ENCODE measurements at regions not wholly inside any gene's neighbourhood (a gene's known extent, or its start where the extent isn't known, plus 50 kb on each side); places are given as distances from the start of the nearest gene placed in this dataset.

GRCh38 chrX:9091258-9091657 lies 57.3 kb upstream of the FAM9B start:
- no peak overlapping the region for H3K27ac ChIP-seq (ENCODE audit: low read depth, low read length, poor library complexity, severe bottlenecking)
- no peaks in the 10 kb centered on the region for H3K79me2 ChIP-seq (ENCODE audit: insufficient read depth, low read length)
- no peaks in the 10 kb centered on the region for H4K20me1 ChIP-seq (ENCODE audit: insufficient read depth, low read length)
- H3K4me1 ChIP-seq (ENCODE audit: insufficient read depth, low read length, severe bottlenecking): peaks cover 26% of the 10 kb centered on the region
- H3K9ac ChIP-seq (ENCODE audit: low read length): no peak overlapping the region
- no peak overlapping the region for H3K4me3 ChIP-seq (ENCODE audit: low read depth, low read length, poor library complexity, severe bottlenecking)
- H3K27me3 ChIP-seq (ENCODE audit: insufficient read depth, low read length): no peaks in the 10 kb centered on the region
- H3K36me3 ChIP-seq (ENCODE audit: insufficient read depth, low read length): no peaks in the 10 kb centered on the region
- TF ChIP-seq CTCF (IDR thresholded peaks at IDR 0.05; ENCODE audit: low read length) (no peak), EZH2 (IDR thresholded peaks at IDR 0.05; ENCODE audit: borderline replicate concordance, low read length) (no peak)
- H3K9me2 ChIP-seq (ENCODE audit: low read depth, low read length): no peaks in the 10 kb centered on the region
- no peaks in the 10 kb centered on the region for H3K9me3 ChIP-seq (ENCODE audit: low read length)
- no peak overlapping the region for H2AFZ ChIP-seq (ENCODE audit: low read length)
- no peak overlapping the region for H3K4me2 ChIP-seq (ENCODE audit: low read length)
- no peaks in the 10 kb centered on the region for H3F3A ChIP-seq (ENCODE audit: insufficient read depth, low read length)

GRCh38 chrX:9102956-9103355 lies 69.0 kb upstream of the FAM9B start:
- Histone ChIP-seq H3K4me3 (ENCODE audit: low read depth, low read length, poor library complexity, severe bottlenecking) (no peak overlapping the region), H3K36me3 (ENCODE audit: insufficient read depth, low read length) (no peaks in the 10 kb centered on the region; the same call in 1 of the 2 replicates), H3K27ac (ENCODE audit: low read depth, low read length, poor library complexity, severe bottlenecking) (no peak overlapping the region), H3K4me1 (ENCODE audit: insufficient read depth, low read length, severe bottlenecking) (peaks cover 39% of the 10 kb centered on the region), H3K79me2 (ENCODE audit: insufficient read depth, low read length) (no peaks in the 10 kb centered on the region), H3K4me2 (ENCODE audit: low read length) (no peak overlapping the region), H3K9ac (ENCODE audit: low read length) (no peak overlapping the region), H3F3A (ENCODE audit: insufficient read depth, low read length) (no peaks in the 10 kb centered on the region), H2AFZ (ENCODE audit: low read length) (no peak overlapping the region), H3K9me3 (ENCODE audit: low read length) (no peaks in the 10 kb centered on the region), H3K9me2 (ENCODE audit: low read depth, low read length) (no peaks in the 10 kb centered on the region), H4K20me1 (ENCODE audit: insufficient read depth, low read length) (no peaks in the 10 kb centered on the region), H3K27me3 (ENCODE audit: insufficient read depth, low read length) (no peaks in the 10 kb centered on the region)
- TF ChIP-seq EZH2 (IDR thresholded peaks at IDR 0.05; ENCODE audit: borderline replicate concordance, low read length) (no peak), CTCF (IDR thresholded peaks at IDR 0.05; ENCODE audit: low read length) (no peak)

- Histone ChIP-seq H3K4me2 (ENCODE audit: low read length) (no peak overlapping the region), H3K9me2 (ENCODE audit: low read depth, low read length) (no peaks in the 10 kb centered on the region), H3K27ac (ENCODE audit: low read depth, low read length, poor library complexity, severe bottlenecking) (no peak overlapping the region), H3K36me3 (ENCODE audit: insufficient read depth, low read length) (no peaks in the 10 kb centered on the region; the same call in 1 of the 2 replicates), H4K20me1 (ENCODE audit: insufficient read depth, low read length) (no peaks in the 10 kb centered on the region), H3K4me1 (ENCODE audit: insufficient read depth, low read length, severe bottlenecking) (peaks cover 2% of the 10 kb centered on the region), H3K27me3 (ENCODE audit: insufficient read depth, low read length) (no peaks in the 10 kb centered on the region), H3K9ac (ENCODE audit: low read length) (no peak overlapping the region), H2AFZ (ENCODE audit: low read length) (no peak overlapping the region), H3K4me3 (ENCODE audit: low read depth, low read length, poor library complexity, severe bottlenecking) (no peak overlapping the region), H3K9me3 (ENCODE audit: low read length) (no peaks in the 10 kb centered on the region), H3K79me2 (ENCODE audit: insufficient read depth, low read length) (no peaks in the 10 kb centered on the region), H3F3A (ENCODE audit: insufficient read depth, low read length) (no peaks in the 10 kb centered on the region)
- TF ChIP-seq CTCF (IDR thresholded peaks at IDR 0.05; ENCODE audit: low read length) (no peak), EZH2 (IDR thresholded peaks at IDR 0.05; ENCODE audit: borderline replicate concordance, low read length) (no peak)
Measured at GRCh38 chrX:9108054-9108453, 74.1 kb upstream of the FAM9B start.

Data from OCI-LY1 (cell line).